Tibial nerve (tissue), 4 donors: ENCODE measurements at regions not wholly inside any gene's neighbourhood (a gene's known extent, or its start where the extent isn't known, plus 50 kb on each side); places are given as distances from the start of the nearest gene placed in this dataset.

Source experiments
- DNase-seq, 2 donors: peaks; one replicate each; pipeline ENCODE4 v3.0.0-alpha.2; 2019; ENCODE audit warnings: low spot score in 2 of 2
- H3K27ac ChIP-seq, 4 donors: fragments of 200-600 bp; sonication (generic) in 3 of 4; one replicate each; pipeline ENCODE4 v1.5.1; 2017 to 2019; ENCODE audit warnings: mild to moderate bottlenecking in 1 of 4
- H3K27me3 ChIP-seq, 2 donors: fragments of 200-600 bp; sonication (generic) in 1 of 2; one replicate each; pipeline versions ENCODE4 v1.5.1 to v1.6.0; 2017 to 2019
- H3K36me3 ChIP-seq, 3 donors: fragments of 200-600 bp; sonication (generic); one replicate each; pipeline ENCODE4 v1.5.1; 2018 to 2019
- H3K4me1 ChIP-seq, 4 donors: fragments of 200-600 bp; sonication (generic) in 3 of 4; one replicate each; pipeline ENCODE4 v1.5.1; 2017 to 2019
- H3K4me3 ChIP-seq, 4 donors: fragments of 200-600 bp; sonication (generic) in 3 of 4; one replicate each; pipeline ENCODE4 v1.5.1; 2017 to 2019; ENCODE audit warnings: mild to moderate bottlenecking in 1 of 4, moderate library complexity in 1 of 4
- H3K9me3 ChIP-seq, 4 donors: fragments of 200-600 bp; sonication (generic) in 3 of 4; one replicate each; pipeline ENCODE4 v1.5.1; 2017 to 2019
- EP300 ChIP-seq, 2 donors: sonication (generic); formaldehyde crosslinking; IDR thresholded peaks; one replicate each; pipeline ENCODE4 v1.6.1; 2017; ENCODE audit warnings: antibody characterized with exemption in 2 of 2, mild to moderate bottlenecking in 1 of 2
- POLR2A ChIP-seq, 2 donors: fragments of 450-650 bp; IDR thresholded peaks; one replicate each; pipeline ENCODE4 v1.6.1; 2017; ENCODE audit warnings: antibody characterized with exemption in 2 of 2, mild to moderate bottlenecking in 2 of 2, moderate library complexity in 2 of 2
- WGBS, 2 donors: methylation state at CpG; one replicate each; pipeline ENCODE4 v1.1.5; 2018; 5-methylcytosine and 5-hydroxymethylcytosine counted together
- TF ChIP-seq, protein P1 (sequence below), 5 experiments: fragments of 200-600 bp in 3 of 5; fragments of 450-650 bp in 2 of 5; sonication (generic) in 3 of 5; IDR thresholded peaks; one replicate each; pipeline ENCODE4 v1.5.1; 2016 to 2019; ENCODE audit warnings: antibody characterized with exemption in 5 of 5, mild to moderate bottlenecking in 3 of 5, moderate library complexity in 2 of 5

DNA sequence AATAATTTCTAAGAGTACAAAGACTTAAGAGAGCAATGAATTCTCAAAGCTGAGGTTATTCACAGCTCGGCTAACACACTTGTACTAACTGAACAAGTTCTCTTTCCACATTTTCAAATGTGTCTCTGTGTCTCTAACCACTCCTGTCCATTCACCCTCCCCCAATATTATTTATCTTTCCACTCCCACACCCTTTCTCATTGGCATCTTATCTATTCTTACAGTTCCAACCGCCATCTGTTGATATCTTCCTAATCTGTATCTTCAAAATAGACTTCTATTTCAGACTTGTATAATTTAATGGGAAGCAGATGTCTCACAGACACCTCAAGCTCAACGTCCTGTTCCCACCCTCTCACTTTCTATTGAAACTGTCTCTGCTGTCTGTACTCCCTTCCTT, 205.9 kb downstream of the ANXA1 start:
- no peaks in the 10 kb centered on the region for H3K36me3 ChIP-seq
- H3K27me3 ChIP-seq: no peaks in the 10 kb centered on the region
- TF ChIP-seq, protein P1, sequence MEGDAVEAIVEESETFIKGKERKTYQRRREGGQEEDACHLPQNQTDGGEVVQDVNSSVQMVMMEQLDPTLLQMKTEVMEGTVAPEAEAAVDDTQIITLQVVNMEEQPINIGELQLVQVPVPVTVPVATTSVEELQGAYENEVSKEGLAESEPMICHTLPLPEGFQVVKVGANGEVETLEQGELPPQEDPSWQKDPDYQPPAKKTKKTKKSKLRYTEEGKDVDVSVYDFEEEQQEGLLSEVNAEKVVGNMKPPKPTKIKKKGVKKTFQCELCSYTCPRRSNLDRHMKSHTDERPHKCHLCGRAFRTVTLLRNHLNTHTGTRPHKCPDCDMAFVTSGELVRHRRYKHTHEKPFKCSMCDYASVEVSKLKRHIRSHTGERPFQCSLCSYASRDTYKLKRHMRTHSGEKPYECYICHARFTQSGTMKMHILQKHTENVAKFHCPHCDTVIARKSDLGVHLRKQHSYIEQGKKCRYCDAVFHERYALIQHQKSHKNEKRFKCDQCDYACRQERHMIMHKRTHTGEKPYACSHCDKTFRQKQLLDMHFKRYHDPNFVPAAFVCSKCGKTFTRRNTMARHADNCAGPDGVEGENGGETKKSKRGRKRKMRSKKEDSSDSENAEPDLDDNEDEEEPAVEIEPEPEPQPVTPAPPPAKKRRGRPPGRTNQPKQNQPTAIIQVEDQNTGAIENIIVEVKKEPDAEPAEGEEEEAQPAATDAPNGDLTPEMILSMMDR (IDR thresholded peaks at IDR 0.05): no peak
- TF ChIP-seq POLR2A (IDR thresholded peaks at IDR 0.05): no peak
- no peak for TF ChIP-seq EP300 (IDR thresholded peaks at IDR 0.05)
- H3K4me1 ChIP-seq: no peaks in the 10 kb centered on the region
- WGBS, 2 donors: 39 to 43% methylated on average over 3 of the region's 3 CpGs
- no peak overlapping the region for H3K4me3 ChIP-seq
- no peak overlapping the region for H3K27ac ChIP-seq
- DNase-seq: no peak
- no peaks in the 10 kb centered on the region for H3K9me3 ChIP-seq

DNA sequence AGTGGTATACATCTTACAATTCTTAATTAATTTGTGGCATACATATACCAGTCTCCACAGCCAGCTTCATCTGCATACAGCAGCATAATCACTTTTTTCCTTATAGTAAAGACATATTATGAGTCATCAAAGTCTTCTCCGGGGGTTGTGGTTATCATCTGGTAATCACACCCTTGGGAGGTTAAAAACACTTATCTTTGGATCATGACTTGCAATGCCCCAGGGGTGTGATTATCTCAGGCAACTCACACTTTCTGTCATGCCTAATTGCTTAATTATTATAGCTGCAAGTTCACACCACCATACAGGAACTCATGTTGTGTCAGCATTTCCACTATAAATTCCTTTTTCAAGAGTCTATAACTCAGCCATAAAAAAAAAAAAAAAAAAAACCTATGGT, 218.4 kb downstream of the ANXA1 start:
- WGBS, 2 donors: 23 to 36% methylated on average over 1 of the region's 1 CpG
- no peak for DNase-seq

DNA sequence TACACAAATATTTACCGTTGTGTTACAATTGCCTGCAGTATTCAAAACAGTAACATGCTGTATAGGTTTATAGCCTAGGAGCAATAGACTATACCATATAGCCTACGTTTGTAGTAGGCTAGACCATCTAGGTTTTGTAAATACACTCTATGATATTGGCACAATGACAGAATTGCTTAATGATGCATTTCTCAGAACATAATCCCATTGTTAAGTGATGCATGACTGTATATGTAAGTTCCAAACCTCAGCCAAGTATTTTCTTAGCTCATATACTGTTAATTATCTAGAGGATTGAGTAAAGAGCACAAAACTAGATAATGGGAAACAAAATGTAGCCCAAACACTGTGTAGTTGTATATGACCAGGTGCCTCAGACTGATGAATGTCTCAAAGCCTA, 220.1 kb downstream of the ANXA1 start:
- H3K27ac ChIP-seq: no peak overlapping the region
- H3K4me1 ChIP-seq: no peaks in the 10 kb centered on the region
- H3K36me3 ChIP-seq: no peaks in the 10 kb centered on the region
- no peaks in the 10 kb centered on the region for H3K9me3 ChIP-seq
- WGBS, 2 donors: 20 to 39% methylated on average over 2 of the region's 2 CpGs
- H3K27me3 ChIP-seq: no peaks in the 10 kb centered on the region
- H3K4me3 ChIP-seq: no peak overlapping the region
- no peak for DNase-seq
- TF ChIP-seq POLR2A (IDR thresholded peaks at IDR 0.05) (no peak), EP300 (IDR thresholded peaks at IDR 0.05) (no peak)
- TF ChIP-seq, protein P1 (IDR thresholded peaks at IDR 0.05): no peak

More for the DNA sequence above, 218.4 kb downstream of the ANXA1 start:
- TF ChIP-seq, protein P1 (IDR thresholded peaks at IDR 0.05): no peak
- TF ChIP-seq EP300 (IDR thresholded peaks at IDR 0.05): no peak
- no peak for TF ChIP-seq POLR2A (IDR thresholded peaks at IDR 0.05)
- H3K36me3 ChIP-seq: no peaks in the 10 kb centered on the region
- no peak overlapping the region for H3K4me3 ChIP-seq
- H3K27me3 ChIP-seq: no peaks in the 10 kb centered on the region
- no peaks in the 10 kb centered on the region for H3K9me3 ChIP-seq
- no peaks in the 10 kb centered on the region for H3K4me1 ChIP-seq
- no peak overlapping the region for H3K27ac ChIP-seq

DNA sequence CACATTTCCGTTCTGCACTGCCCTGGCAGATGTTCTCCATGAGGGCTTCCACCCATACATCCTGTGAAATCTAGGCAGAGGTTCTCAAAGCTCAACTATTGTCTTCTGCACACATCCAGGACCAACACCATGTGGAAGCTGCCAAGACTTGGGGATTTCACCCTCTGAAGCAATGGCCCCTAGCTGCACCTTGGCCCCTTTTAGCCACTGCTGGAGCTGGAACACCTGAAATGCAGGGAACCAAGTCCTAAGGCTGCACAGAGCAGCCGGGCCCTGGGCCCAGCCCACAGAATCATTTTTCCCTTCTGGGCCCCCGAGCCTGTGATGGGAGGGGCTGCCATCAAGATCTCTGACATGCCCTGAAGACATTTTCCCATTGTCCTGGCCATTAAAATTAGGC, 228.7 kb downstream of the ANXA1 start:
- Histone ChIP-seq H3K27me3 (no peaks in the 10 kb centered on the region), H3K27ac (no peak overlapping the region), H3K4me3 (no peak overlapping the region), H3K9me3 (no peaks in the 10 kb centered on the region), H3K36me3 (no peaks in the 10 kb centered on the region), H3K4me1 (no peaks in the 10 kb centered on the region)
- WGBS, 2 donors: 72% methylated on average over 3 of the region's 3 CpGs
- TF ChIP-seq, protein P1 (IDR thresholded peaks at IDR 0.05): no peak
- TF ChIP-seq EP300 (IDR thresholded peaks at IDR 0.05) (no peak), POLR2A (IDR thresholded peaks at IDR 0.05) (no peak)
- no peak for DNase-seq

DNA sequence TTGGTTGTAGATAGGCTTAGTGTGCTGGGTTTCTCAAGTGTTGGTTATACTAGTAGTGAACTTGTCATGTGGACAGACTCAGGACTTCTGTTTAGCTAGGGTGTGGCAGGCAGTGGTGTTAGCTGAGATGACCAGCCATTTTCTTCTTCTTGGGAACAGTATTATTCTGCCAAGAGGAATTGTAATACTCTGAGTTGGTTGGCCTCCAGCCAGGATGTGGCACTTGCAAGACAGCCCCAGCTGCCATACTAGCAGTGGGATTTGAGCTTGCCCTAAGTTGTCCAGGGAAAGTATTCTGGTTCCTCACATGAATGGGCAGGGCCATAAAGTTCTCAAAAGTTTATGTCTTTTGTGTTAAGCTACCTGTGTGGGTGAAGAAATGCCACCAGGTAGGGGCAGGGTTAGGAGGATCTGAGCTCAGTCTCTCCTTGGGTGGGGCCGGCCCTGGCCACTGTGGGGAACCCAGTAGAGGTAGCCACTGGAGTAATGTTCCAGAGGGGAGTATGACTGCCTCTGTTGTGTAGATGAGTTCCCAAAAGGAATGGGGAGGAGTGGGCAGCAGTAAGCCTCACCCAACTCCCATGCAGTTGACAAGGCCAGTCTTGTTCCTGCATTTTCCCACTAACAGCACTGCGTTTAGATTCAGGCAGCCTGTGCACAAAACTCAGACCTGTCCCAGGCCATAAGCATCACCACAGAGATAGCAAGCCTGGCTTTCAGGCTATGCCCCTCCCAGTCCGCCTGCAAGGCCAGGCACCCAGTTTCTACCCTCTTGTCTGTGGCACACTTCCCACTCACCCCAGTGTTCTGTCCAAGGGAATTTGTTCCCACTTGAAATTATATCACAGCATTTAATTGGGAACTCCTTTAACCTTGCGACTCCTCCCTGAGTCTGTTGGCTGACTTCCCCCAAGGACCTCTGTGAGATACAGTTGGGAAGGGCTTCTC, 250.7 kb downstream of the ANXA1 start:
- WGBS, 2 donors: 86 to 90% methylated on average over 4 of the region's 4 CpGs
- Histone ChIP-seq H3K27ac (no peak overlapping the region), H3K27me3 (no peaks in the 10 kb centered on the region), H3K36me3 (no peaks in the 10 kb centered on the region), H3K4me1 (no peaks in the 10 kb centered on the region), H3K4me3 (no peak overlapping the region), H3K9me3 (peaks cover 0 to 31% (median 0%) of the 10 kb centered on the region in 4 donors)
- DNase-seq: no peak
- no peak for TF ChIP-seq POLR2A (IDR thresholded peaks at IDR 0.05)
- no peak for TF ChIP-seq EP300 (IDR thresholded peaks at IDR 0.05)
- TF ChIP-seq, protein P1 (IDR thresholded peaks at IDR 0.05): no peak
